ENCODE measurements at regions not wholly inside any gene's neighbourhood (a gene's known extent, or its start where the extent isn't known, plus 50 kb on each side); places are given as distances from the start of the nearest gene placed in this dataset.

- TF ChIP-seq CTCF (IDR thresholded peaks at IDR 0.05; ENCODE audit: low read depth, low read length, missing input control) (no peak), JUND (IDR thresholded peaks at IDR 0.05) (no peak), ATF3 (IDR thresholded peaks at IDR 0.05) (no peak), HNF4G (IDR thresholded peaks at IDR 0.05) (no peak), RXRA (IDR thresholded peaks at IDR 0.05) (no peak), REST (IDR thresholded peaks at IDR 0.05) (no peak), FOXA1 (IDR thresholded peaks at IDR 0.05) (no peak), GABPA (IDR thresholded peaks at IDR 0.05 in 1 of 2, conservative IDR thresholded peaks at IDR 0.05 in 1 of 2) (no peak), YY1 (IDR thresholded peaks at IDR 0.05) (no peak)
Observed at GRCh38 chr3:111473550-111473949, 68.4 kb upstream of the CD96 start.
